GM12878 (cell line): ENCODE measurements at regions not wholly inside any gene's neighbourhood (a gene's known extent, or its start where the extent isn't known, plus 50 kb on each side); places are given as distances from the start of the nearest gene placed in this dataset.

ENCODE experiments used
- ATAC-seq: fragments of 200-7000 bp; cut with Tn5 transposase; 3 replicates; pipeline ENCODE4 v1.9.1; 2020; ENCODE audit warnings: mild to moderate bottlenecking, moderate library complexity
- BruUV-seq: library from RNA; stranded (reverse); fragments of 400-500 nt; replicated peaks from 2 replicates; lab custom pipeline; 2021; lab: Mats Ljungman, UMichigan
- CTCF ChIA-PET: fragments of 300-600 bp; sonication (Branson Sonifier 250); formaldehyde crosslinking; extraction: SDS; loops from one replicate; lab custom pipeline; 2021; ENCODE audit warnings: inconsistent platforms; lab: Yijun Ruan, JAX
- POLR2A ChIA-PET: fragments of 350-600 bp; formaldehyde crosslinking; extraction: SDS; loops from one replicate; lab custom pipeline; 2021; ENCODE audit warnings: inconsistent platforms; lab: Charles Lee
- RAD21 ChIA-PET: fragments of 300-600 bp; sonication (Branson Sonifier 250); formaldehyde crosslinking; loops from one replicate; lab custom pipeline; 2023; ENCODE audit warnings: antibody characterized with exemption; ENCODE audit not compliant: unreplicated experiment; lab: Charles Lee
- SMC1A ChIA-PET: fragments of 300-600 bp; sonication (Branson Sonifier 250); formaldehyde crosslinking; loops from one replicate; lab custom pipeline; 2023; ENCODE audit not compliant: unreplicated experiment, uncharacterized antibody; lab: Charles Lee
- DNase-seq: peaks from one replicate; pipeline ENCODE4 v3.0.0-alpha.2; 2011; ENCODE audit warnings: low read depth, low spot score
- FAIRE-seq: peaks from 3 replicates; lab custom pipeline; 2011; peaks lifted over from hg19 to GRCh38; lab: Jason Lieb, UNC
- H2AFZ ChIP-seq: 2 replicates; pipeline ENCODE4 v1.6.0; 2011; ENCODE audit warnings: low read depth, low read length, control low read depth; ENCODE audit not compliant: control insufficient read depth
- H3K27ac ChIP-seq: 2 replicates; pipeline ENCODE4 v1.5.1; 2011; ENCODE audit warnings: control low read depth; ENCODE audit not compliant: control insufficient read depth, insufficient read depth
- H3K27me3 ChIP-seq, 2 experiments: replicated peaks in 1 of 2; 2 replicates each; pipeline versions ENCODE4 v1.6.0 to v1.6.1; 2011; ENCODE audit warnings: low read length in 1 of 2; ENCODE audit not compliant: control insufficient read depth in 2 of 2, insufficient read depth in 2 of 2
- H3K36me3 ChIP-seq, 2 experiments: 2 replicates each; pipeline ENCODE4 v1.5.1; 2011; ENCODE audit warnings: low read length in 1 of 2; ENCODE audit not compliant: control insufficient read depth in 2 of 2, insufficient read depth in 2 of 2
- H3K4me1 ChIP-seq: 2 replicates; pipeline ENCODE4 v1.6.1; 2011; ENCODE audit warnings: mild to moderate bottlenecking, low read length, moderate library complexity, mixed read lengths; ENCODE audit not compliant: control insufficient read depth, insufficient read depth
- H3K4me2 ChIP-seq: 2 replicates; pipeline ENCODE4 v1.6.0; 2011; ENCODE audit warnings: control low read depth; ENCODE audit not compliant: control insufficient read depth, insufficient read depth
- H3K4me3 ChIP-seq: fragments of 200-600 bp; sonication (generic); 2 replicates; pipeline ENCODE4 v1.5.1; 2016
- H3K79me2 ChIP-seq: 2 replicates; pipeline ENCODE4 v1.6.0; 2011; ENCODE audit warnings: low read length; ENCODE audit not compliant: control insufficient read depth, insufficient read depth
- H3K9ac ChIP-seq: 2 replicates; pipeline ENCODE4 v1.8.0; 2011; ENCODE audit warnings: low read length, control low read depth, mixed read lengths; ENCODE audit not compliant: control insufficient read depth, insufficient read depth
- H3K9me3 ChIP-seq: replicated peaks from 3 replicates; pipeline ENCODE4 v1.5.1; 2011; ENCODE audit warnings: mild to moderate bottlenecking, low read length; ENCODE audit not compliant: control insufficient read depth, insufficient read depth
- H4K20me1 ChIP-seq: 2 replicates; pipeline ENCODE4 v1.6.0; 2011; ENCODE audit not compliant: control insufficient read depth, insufficient read depth
- HDAC2 ChIP-seq: fragments of 200-600 bp; sonication (generic); IDR thresholded peaks from 2 replicates; pipeline ENCODE4 v1.6.1; 2017
- RAD21 ChIP-seq: IDR thresholded peaks from 2 replicates; pipeline ENCODE4 v1.6.1; 2011; ENCODE audit warnings: mild to moderate bottlenecking, low read depth, low read length, moderate library complexity; ENCODE audit not compliant: insufficient read depth
- RUNX3 ChIP-seq: IDR thresholded peaks from 2 replicates; pipeline ENCODE4 v1.6.1; 2012; ENCODE audit warnings: low read length, inconsistent platforms
- SMC3 ChIP-seq: IDR thresholded peaks from 2 replicates; pipeline ENCODE4 v1.6.1; 2011; ENCODE audit warnings: low read length, improper control_type of control experiment, borderline replicate concordance
- SREBF1 ChIP-seq: IDR thresholded peaks from 2 replicates; pipeline ENCODE4 v1.6.1; 2012; ENCODE audit warnings: mild to moderate bottlenecking, low read length
- YBX1 ChIP-seq: fragments of 450-650 bp; IDR thresholded peaks from 2 replicates; pipeline ENCODE4 v1.6.1; 2016; ENCODE audit warnings: antibody characterized with exemption
- WGBS: methylation state at CpG from one replicate; pipeline ENCODE4 v1.1.6; 2016; ENCODE audit warnings: low lambda C conversion rate; ENCODE audit not compliant: insufficient replicate concordance, insufficient coverage; ENCODE audit errors: missing lambda C conversion rate; 5-methylcytosine and 5-hydroxymethylcytosine counted together
- in situ Hi-C: fragments of 300-500 bp; cut with MboI; formaldehyde crosslinking; loops from 9 replicates; pipeline ENCODE4 v1.14.3; 2018; ENCODE audit warnings: mixed read lengths
- intact Hi-C: fragments of 100-400 bp; cut with micrococcal nuclease; formaldehyde crosslinking; loops from one replicate; pipeline ENCODE4 v1.14.2; 2022; ENCODE audit not compliant: unreplicated experiment
- TF ChIP-seq, protein P1 (sequence below): fragments of 450-650 bp; conservative IDR thresholded peaks from 2 replicates; pipeline ENCODE4 v1.6.1; 2017; ENCODE audit warnings: mild to moderate bottlenecking, moderate library complexity
- TF ChIP-seq, protein P2 (sequence below), 3 experiments: IDR thresholded peaks in 2 of 3; conservative IDR thresholded peaks in 1 of 3; 2 replicates each; pipeline ENCODE4 v1.5.1; 2011; ENCODE audit warnings: low read depth in 3 of 3, low read length in 3 of 3, mild to moderate bottlenecking in 3 of 3, control low read depth in 2 of 3, moderate library complexity in 2 of 3, inconsistent platforms in 1 of 3, mixed read lengths in 1 of 3; ENCODE audit not compliant: control insufficient read depth in 2 of 3, insufficient read depth in 1 of 3; ENCODE audit errors: extremely low read depth in 1 of 3

DNA sequence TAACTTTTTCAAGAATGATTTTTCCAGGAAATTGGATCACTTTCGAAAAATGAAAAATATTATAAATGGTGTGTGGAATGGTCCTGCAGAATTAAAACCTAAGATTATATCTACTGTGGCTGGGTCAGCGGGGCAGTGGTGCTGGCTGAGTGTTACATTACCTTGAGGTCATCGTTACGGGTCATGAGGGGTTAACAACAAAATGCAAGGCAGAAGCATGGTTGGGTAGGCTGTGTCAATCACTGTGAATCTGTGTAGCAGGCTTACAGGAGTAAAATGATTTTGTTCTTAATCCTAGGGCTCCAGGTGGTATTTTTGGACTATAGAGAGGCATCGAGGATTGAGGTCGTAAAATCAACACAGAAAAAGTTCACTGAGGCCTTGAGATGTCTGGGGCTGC lies 105.2 kb upstream of the AMOT start:
- H3K4me1 ChIP-seq = no peaks in the 10 kb centered on the region
- H4K20me1 ChIP-seq = no peaks in the 10 kb centered on the region
- in situ Hi-C loops = no loop called here
- DNase-seq (no peak), ATAC-seq (no peak), FAIRE-seq (no peak)
- ChIA-PET SMC1A (no interaction called here), RAD21 (no interaction called here)
- 26% methylated on average over 6 of the region's 6 CpGs for WGBS
- BruUV-seq = no TSS peak
- H3K4me2 ChIP-seq = no peak overlapping the region
- no peak overlapping the region for H3K4me3 ChIP-seq
- H3K27ac ChIP-seq = no peak overlapping the region
- H3K9me3 ChIP-seq = no peaks in the 10 kb centered on the region
- H3K79me2 ChIP-seq = no peaks in the 10 kb centered on the region
- no peaks in the 10 kb centered on the region for H3K27me3 ChIP-seq
- no peaks in the 10 kb centered on the region for H3K36me3 ChIP-seq
- H2AFZ ChIP-seq = no peak overlapping the region
- intact Hi-C loops = loop anchor here (10.0 kb wide), 1 partner anchor 211 kb away; no protein-coding TSS in a partner anchor
- no peak overlapping the region for H3K9ac ChIP-seq
- TF ChIP-seq RUNX3 (no peak), HDAC2 (no peak), YBX1 (no peak)
- TF ChIP-seq, protein P1, sequence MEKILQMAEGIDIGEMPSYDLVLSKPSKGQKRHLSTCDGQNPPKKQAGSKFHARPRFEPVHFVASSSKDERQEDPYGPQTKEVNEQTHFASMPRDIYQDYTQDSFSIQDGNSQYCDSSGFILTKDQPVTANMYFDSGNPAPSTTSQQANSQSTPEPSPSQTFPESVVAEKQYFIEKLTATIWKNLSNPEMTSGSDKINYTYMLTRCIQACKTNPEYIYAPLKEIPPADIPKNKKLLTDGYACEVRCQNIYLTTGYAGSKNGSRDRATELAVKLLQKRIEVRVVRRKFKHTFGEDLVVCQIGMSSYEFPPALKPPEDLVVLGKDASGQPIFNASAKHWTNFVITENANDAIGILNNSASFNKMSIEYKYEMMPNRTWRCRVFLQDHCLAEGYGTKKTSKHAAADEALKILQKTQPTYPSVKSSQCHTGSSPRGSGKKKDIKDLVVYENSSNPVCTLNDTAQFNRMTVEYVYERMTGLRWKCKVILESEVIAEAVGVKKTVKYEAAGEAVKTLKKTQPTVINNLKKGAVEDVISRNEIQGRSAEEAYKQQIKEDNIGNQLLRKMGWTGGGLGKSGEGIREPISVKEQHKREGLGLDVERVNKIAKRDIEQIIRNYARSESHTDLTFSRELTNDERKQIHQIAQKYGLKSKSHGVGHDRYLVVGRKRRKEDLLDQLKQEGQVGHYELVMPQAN = no peak
- TF ChIP-seq, all 136 proteins: peak for 0
- CTCF ChIA-PET = no interaction called here
- POLR2A ChIA-PET = no interaction called here

DNA sequence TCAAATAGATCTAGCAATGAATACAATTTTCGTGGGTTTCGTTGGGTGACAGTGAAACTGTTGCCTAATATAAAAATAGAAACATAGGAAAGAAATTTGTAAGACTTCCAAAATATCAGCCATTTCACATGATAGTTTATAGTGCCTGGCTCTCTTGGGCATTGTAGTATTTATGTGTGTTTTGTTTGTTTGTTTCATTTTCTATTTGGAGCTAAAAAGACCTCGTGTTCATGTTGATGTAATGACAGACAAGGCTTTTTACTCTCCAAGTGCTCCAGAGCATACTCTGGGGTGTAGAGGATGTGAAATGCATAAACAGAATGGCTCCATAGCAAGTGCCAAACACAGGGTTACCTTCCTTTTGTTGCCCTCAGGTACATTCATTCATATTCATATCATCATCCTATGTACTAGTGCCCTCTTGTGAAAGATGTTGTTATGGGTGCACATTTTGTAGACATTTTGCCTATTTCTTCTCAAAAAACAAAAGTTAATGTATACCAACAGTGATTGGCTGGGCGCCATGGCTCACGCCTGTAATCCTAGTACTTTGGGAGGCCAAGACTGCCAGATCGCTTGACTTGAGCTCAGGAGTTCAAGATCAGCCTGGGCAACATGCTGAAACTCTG lies 100.7 kb upstream of the AMOT start:
- Histone ChIP-seq H3K27me3 (no peaks in the 10 kb centered on the region), H3K36me3 (no peaks in the 10 kb centered on the region), H3K4me2 (0 out of 2 replicates have a peak overlapping the region, but pooled peaks have one; percentile 38), H2AFZ (peak overlapping the region; percentile 74), H3K27ac (no peak overlapping the region), H3K9ac (no peak overlapping the region), H3K4me3 (no peak overlapping the region), H3K4me1 (no peaks in the 10 kb centered on the region), H3K79me2 (no peaks in the 10 kb centered on the region), H3K9me3 (no peaks in the 10 kb centered on the region), H4K20me1 (no peaks in the 10 kb centered on the region)
- TF ChIP-seq SMC3 (peak; percentile 47; the same call in 1 of the 2 replicates), RAD21 (peak; percentile 57), SREBF1 (no peak)
- TF ChIP-seq, protein P2, sequence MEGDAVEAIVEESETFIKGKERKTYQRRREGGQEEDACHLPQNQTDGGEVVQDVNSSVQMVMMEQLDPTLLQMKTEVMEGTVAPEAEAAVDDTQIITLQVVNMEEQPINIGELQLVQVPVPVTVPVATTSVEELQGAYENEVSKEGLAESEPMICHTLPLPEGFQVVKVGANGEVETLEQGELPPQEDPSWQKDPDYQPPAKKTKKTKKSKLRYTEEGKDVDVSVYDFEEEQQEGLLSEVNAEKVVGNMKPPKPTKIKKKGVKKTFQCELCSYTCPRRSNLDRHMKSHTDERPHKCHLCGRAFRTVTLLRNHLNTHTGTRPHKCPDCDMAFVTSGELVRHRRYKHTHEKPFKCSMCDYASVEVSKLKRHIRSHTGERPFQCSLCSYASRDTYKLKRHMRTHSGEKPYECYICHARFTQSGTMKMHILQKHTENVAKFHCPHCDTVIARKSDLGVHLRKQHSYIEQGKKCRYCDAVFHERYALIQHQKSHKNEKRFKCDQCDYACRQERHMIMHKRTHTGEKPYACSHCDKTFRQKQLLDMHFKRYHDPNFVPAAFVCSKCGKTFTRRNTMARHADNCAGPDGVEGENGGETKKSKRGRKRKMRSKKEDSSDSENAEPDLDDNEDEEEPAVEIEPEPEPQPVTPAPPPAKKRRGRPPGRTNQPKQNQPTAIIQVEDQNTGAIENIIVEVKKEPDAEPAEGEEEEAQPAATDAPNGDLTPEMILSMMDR (IDR thresholded peaks at IDR 0.05 in 2 of 3, conservative IDR thresholded peaks at IDR 0.05 in 1 of 3; ENCODE audit: control insufficient read depth in 2 of 3, extremely low read depth in 1 of 3, insufficient read depth in 1 of 3, low read depth in 3 of 3, low read length in 3 of 3) = peak in 2 of 3 experiments; percentile 33 to 36; a peak in 2 of 6 replicates
- BruUV-seq = no TSS peak
- RAD21 ChIA-PET = no interaction called here
- peak; percentile 32 for DNase-seq
- FAIRE-seq = peak; percentile 64
- 13% methylated on average over 6 of the region's 6 CpGs for WGBS
- POLR2A ChIA-PET = no interaction called here
- SMC1A ChIA-PET = interaction anchor here (0.6 kb wide), 1 partner anchor 278 kb away, joined by 3 read pairs; no protein-coding TSS in a partner anchor
- intact Hi-C loops (loop anchor here (1.0 to 10.0 kb wide), 2 partner anchors 181 to 207 kb away; no protein-coding TSS in a partner anchor), in situ Hi-C loops (no loop called here)
- peak; percentile 85 for ATAC-seq
- CTCF ChIA-PET = interaction anchor here (1.1 kb wide), 1 partner anchor 175 kb away, joined by 3 read pairs; no protein-coding TSS in a partner anchor
